DND-41 (cell line): ENCODE measurements at regions not wholly inside any gene's neighbourhood (a gene's known extent, or its start where the extent isn't known, plus 50 kb on each side); places are given as distances from the start of the nearest gene placed in this dataset.

Experiments used
- CTCF ChIP-seq: IDR thresholded peaks from 2 replicates; pipeline ENCODE4 v1.5.1; 2012; ENCODE audit warnings: borderline replicate concordance, low read length, moderate library complexity, mild to moderate bottlenecking; ENCODE audit not compliant: poor library complexity, severe bottlenecking; ENCODE audit errors: extremely low read depth
- EZH2 ChIP-seq: IDR thresholded peaks from 3 replicates; pipeline ENCODE4 v1.6.1; 2012; ENCODE audit warnings: borderline replicate concordance, low read depth, mild to moderate bottlenecking, moderate library complexity, low read length, inconsistent platforms; ENCODE audit not compliant: severe bottlenecking

DNA sequence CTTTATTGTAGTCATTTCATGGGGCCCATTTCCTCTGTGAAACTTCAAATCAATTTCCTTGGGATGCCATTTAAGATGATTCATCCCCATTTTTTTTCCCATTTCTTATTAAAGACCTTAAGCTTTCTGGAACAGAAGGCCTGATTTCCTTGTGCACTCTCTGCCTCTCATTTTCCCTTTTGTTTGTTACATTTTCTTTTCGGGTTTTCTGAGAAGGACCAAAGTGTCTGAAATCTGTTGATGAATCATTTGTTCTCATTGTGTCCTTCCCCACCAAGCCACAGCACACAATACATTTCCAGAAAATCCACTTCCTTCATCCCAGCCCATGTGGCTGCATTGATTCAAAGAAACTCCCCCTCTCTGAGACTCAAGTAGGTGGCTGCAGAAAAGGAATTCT lies 372.4 kb downstream of the SFMBT2 start:
- no peak for TF ChIP-seq CTCF
- TF ChIP-seq EZH2: no peak
